Esophagus muscularis mucosa (tissue), 3 donors: ENCODE measurements at regions not wholly inside any gene's neighbourhood (a gene's known extent, or its start where the extent isn't known, plus 50 kb on each side); places are given as distances from the start of the nearest gene placed in this dataset.

Source experiments
- POLR2A ChIP-seq: fragments of 450-650 bp; IDR thresholded peaks from one replicate; pipeline ENCODE4 v1.6.1; 2017; ENCODE audit warnings: antibody characterized with exemption, moderate library complexity, mild to moderate bottlenecking, low read depth
- TF ChIP-seq, protein P1 (sequence below), 3 experiments: fragments of 200-600 bp in 2 of 3; fragments of 450-650 bp in 1 of 3; sonication (generic) in 2 of 3; IDR thresholded peaks; one replicate each; pipeline ENCODE4 v1.5.1; 2017 to 2019; ENCODE audit warnings: antibody characterized with exemption in 3 of 3, mild to moderate bottlenecking in 2 of 3, moderate library complexity in 1 of 3

DNA sequence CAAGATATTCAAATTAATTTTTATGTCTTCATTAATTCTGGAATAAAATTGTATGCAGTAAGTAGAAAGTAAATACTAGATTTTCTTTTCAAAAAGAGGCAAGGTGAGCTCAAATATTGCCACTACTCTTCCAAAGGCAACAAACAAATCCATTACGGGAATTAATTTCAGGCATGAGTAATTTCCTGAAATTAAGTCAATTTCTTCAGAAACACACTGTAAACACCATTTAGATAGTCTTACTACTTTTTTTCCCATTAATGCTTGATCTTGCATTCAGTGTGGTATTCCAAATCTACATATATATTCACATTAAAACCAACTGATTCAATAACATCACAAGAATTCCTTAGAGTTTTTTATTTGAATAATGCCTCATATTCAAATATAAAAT is 1274.0 kb upstream of the CRIM1 start:
- TF ChIP-seq POLR2A: no peak
- TF ChIP-seq, protein P1, sequence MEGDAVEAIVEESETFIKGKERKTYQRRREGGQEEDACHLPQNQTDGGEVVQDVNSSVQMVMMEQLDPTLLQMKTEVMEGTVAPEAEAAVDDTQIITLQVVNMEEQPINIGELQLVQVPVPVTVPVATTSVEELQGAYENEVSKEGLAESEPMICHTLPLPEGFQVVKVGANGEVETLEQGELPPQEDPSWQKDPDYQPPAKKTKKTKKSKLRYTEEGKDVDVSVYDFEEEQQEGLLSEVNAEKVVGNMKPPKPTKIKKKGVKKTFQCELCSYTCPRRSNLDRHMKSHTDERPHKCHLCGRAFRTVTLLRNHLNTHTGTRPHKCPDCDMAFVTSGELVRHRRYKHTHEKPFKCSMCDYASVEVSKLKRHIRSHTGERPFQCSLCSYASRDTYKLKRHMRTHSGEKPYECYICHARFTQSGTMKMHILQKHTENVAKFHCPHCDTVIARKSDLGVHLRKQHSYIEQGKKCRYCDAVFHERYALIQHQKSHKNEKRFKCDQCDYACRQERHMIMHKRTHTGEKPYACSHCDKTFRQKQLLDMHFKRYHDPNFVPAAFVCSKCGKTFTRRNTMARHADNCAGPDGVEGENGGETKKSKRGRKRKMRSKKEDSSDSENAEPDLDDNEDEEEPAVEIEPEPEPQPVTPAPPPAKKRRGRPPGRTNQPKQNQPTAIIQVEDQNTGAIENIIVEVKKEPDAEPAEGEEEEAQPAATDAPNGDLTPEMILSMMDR (IDR thresholded peaks at IDR 0.05): no peak
